Neural progenitor cell (in vitro differentiated cells): ENCODE measurements at regions not wholly inside any gene's neighbourhood (a gene's known extent, or its start where the extent isn't known, plus 50 kb on each side); places are given as distances from the start of the nearest gene placed in this dataset.

ENCODE experiments used
- DNase-seq: peaks from one replicate; pipeline ENCODE4 v3.0.0-alpha.2; 2016; ENCODE audit warnings: low spot score
- H2AFZ ChIP-seq: fragments of 200-600 bp; sonication (generic); replicated peaks from 2 replicates; pipeline ENCODE4 v1.6.1; 2016; ENCODE audit warnings: antibody characterized with exemption
- H3F3A ChIP-seq: fragments of 200-600 bp; sonication (generic); 2 replicates; pipeline ENCODE4 v1.6.1; 2016; ENCODE audit warnings: antibody characterized with exemption, low read depth
- H3K27ac ChIP-seq: fragments of 200-600 bp; sonication (generic); 2 replicates; pipeline ENCODE4 v1.5.1; 2016; ENCODE audit warnings: mild to moderate bottlenecking
- H3K27me3 ChIP-seq: fragments of 200-600 bp; sonication (generic); 2 replicates; pipeline ENCODE4 v1.6.1; 2016; ENCODE audit warnings: mild to moderate bottlenecking, moderate library complexity
- H3K36me3 ChIP-seq: fragments of 200-600 bp; sonication (generic); 2 replicates; pipeline ENCODE4 v1.5.1; 2016
- H3K4me1 ChIP-seq: fragments of 200-600 bp; sonication (generic); 2 replicates; pipeline ENCODE4 v1.6.1; 2016; ENCODE audit warnings: mixed run types
- H3K4me2 ChIP-seq: fragments of 200-600 bp; sonication (generic); 2 replicates; pipeline ENCODE4 v1.6.1; 2016
- H3K4me3 ChIP-seq: fragments of 200-600 bp; sonication (generic); 2 replicates; pipeline ENCODE4 v1.5.1; 2016
- H3K79me2 ChIP-seq: fragments of 200-600 bp; sonication (generic); 2 replicates; pipeline ENCODE4 v1.6.1; 2016; ENCODE audit warnings: low read depth
- H3K9ac ChIP-seq: fragments of 200-600 bp; sonication (generic); 2 replicates; pipeline ENCODE4 v1.6.1; 2016
- H3K9me3 ChIP-seq: fragments of 200-600 bp; sonication (generic); 2 replicates; pipeline ENCODE4 v1.5.1; 2016; ENCODE audit warnings: low read depth
- H4K20me1 ChIP-seq: fragments of 200-600 bp; sonication (generic); 2 replicates; pipeline ENCODE4 v1.6.1; 2016; ENCODE audit warnings: low read depth
- H3K27ac Mint-ChIP-seq: 3 replicates; pipeline ENCODE4 v1.8.0; 2021; ENCODE audit warnings: mixed read lengths
- H3K27me3 Mint-ChIP-seq: 2 replicates; pipeline ENCODE4 v1.8.0; 2022; ENCODE audit warnings: low read depth, mild to moderate bottlenecking, inconsistent platforms, moderate library complexity, mixed read lengths; ENCODE audit not compliant: insufficient read depth
- H3K36me3 Mint-ChIP-seq: 3 replicates; pipeline ENCODE4 v1.8.0; 2021; ENCODE audit warnings: mixed read lengths
- H3K4me1 Mint-ChIP-seq: 3 replicates; pipeline ENCODE4 v1.8.0; 2021; ENCODE audit warnings: mixed read lengths
- H3K4me3 Mint-ChIP-seq: 3 replicates; pipeline ENCODE4 v1.8.0; 2021; ENCODE audit warnings: mild to moderate bottlenecking, moderate library complexity, mixed read lengths
- H3K9me3 Mint-ChIP-seq: 3 replicates; pipeline ENCODE4 v1.8.0; 2020; ENCODE audit warnings: mixed read lengths
- CTCF ChIP-seq: fragments of 200-600 bp; sonication (generic); IDR thresholded peaks from 2 replicates; pipeline ENCODE4 v1.5.1; 2017; ENCODE audit warnings: antibody characterized with exemption, mild to moderate bottlenecking
- EZH2 ChIP-seq: fragments of 200-600 bp; sonication (generic); IDR thresholded peaks from 2 replicates; pipeline ENCODE4 v1.6.1; 2017; ENCODE audit warnings: antibody characterized with exemption, mild to moderate bottlenecking, moderate library complexity
- EZH2phosphoT487 ChIP-seq: fragments of 200-600 bp; sonication (generic); IDR thresholded peaks from 2 replicates; pipeline ENCODE4 v1.6.1; 2017; ENCODE audit warnings: antibody characterized with exemption

DNA sequence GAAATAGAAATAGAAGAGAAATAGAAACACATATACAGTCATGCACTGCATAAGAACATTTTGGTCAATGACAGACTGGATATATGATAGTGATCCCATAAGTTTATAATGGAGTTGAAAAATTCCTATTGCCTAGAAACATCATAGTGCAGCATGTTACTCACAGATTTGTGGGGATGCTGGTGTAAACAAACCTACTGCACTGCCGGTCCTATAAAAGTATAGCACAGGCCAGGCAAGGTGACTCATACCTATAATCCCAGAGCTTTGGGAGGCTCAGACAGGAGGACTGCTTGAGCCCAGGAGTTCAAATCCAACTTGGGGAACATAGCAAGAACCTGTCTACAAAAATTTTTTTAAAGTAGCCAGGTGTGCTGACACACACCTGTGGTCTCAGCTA is 240.6 kb upstream of the MAP3K1 start:
- H4K20me1 ChIP-seq = no peaks in the 10 kb centered on the region
- no peak overlapping the region for H3K27ac Mint-ChIP-seq
- no peak overlapping the region for H3K4me3 ChIP-seq
- DNase-seq = no peak
- no peaks in the 10 kb centered on the region for H3K36me3 Mint-ChIP-seq
- H3K4me3 Mint-ChIP-seq = no peak overlapping the region
- no peaks in the 10 kb centered on the region for H3K36me3 ChIP-seq
- H3K4me2 ChIP-seq = no peak overlapping the region
- no peaks in the 10 kb centered on the region for H3K9me3 Mint-ChIP-seq
- no peaks in the 10 kb centered on the region for H3K27me3 ChIP-seq
- H3K9ac ChIP-seq = no peak overlapping the region
- H3K27me3 Mint-ChIP-seq = peaks cover 4% of the 10 kb centered on the region
- no peaks in the 10 kb centered on the region for H3K4me1 Mint-ChIP-seq
- TF ChIP-seq EZH2phosphoT487 (no peak), EZH2 (no peak), CTCF (no peak)
- H3F3A ChIP-seq = no peaks in the 10 kb centered on the region
- H3K9me3 ChIP-seq = no peaks in the 10 kb centered on the region
- H2AFZ ChIP-seq = no peak overlapping the region
- no peaks in the 10 kb centered on the region for H3K4me1 ChIP-seq
- no peak overlapping the region for H3K27ac ChIP-seq
- no peaks in the 10 kb centered on the region for H3K79me2 ChIP-seq

DNA sequence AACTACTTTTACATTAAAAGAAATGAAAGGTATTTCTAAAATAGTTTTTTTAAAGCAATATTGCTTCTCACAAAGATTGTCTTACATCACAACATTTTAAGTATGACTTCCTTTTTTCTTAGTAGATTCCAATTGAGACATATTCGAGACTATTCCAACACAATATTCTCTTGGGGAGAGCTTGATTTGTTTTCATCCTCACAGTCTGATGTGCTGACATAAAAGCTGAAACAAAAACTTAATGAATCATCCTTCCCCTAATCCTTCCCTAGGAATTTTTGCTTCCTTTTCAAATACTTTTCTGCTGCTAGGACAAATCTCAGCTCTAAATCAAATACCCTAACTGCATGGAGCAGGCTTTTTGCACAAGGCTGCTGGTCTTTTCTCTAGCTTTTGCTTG is 245.8 kb upstream of the MAP3K1 start:
- H3K36me3 Mint-ChIP-seq = no peaks in the 10 kb centered on the region

DNA sequence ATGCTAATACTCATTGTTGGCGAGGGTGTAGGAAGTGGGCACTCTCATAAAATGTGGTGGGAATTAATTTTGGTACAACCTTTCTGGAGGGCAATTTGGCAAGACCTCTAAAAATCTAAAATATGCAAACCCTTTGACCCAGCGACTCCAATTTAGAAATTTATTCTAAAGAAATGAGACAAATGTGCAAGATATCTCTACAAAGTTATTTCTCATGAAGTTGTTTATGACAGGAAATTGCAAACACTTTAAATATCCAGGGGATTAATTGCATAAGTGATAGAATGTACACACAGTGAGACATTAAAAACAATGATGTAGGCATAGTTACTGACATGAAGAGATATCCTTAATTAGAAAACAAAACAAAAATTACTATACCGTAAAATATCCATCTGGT is 246.3 kb upstream of the MAP3K1 start:
- Histone ChIP-seq H3F3A (no peaks in the 10 kb centered on the region), H3K4me1 (no peaks in the 10 kb centered on the region), H3K9me3 (no peaks in the 10 kb centered on the region), H3K4me3 (no peak overlapping the region), H3K9ac (no peak overlapping the region), H3K36me3 (no peaks in the 10 kb centered on the region), H3K27ac (no peak overlapping the region), H4K20me1 (no peaks in the 10 kb centered on the region), H3K4me2 (no peak overlapping the region), H3K27me3 (no peaks in the 10 kb centered on the region), H2AFZ (no peak overlapping the region), H3K79me2 (no peaks in the 10 kb centered on the region)
- DNase-seq = no peak
- H3K27me3 Mint-ChIP-seq = peaks cover 3% of the 10 kb centered on the region
- no peaks in the 10 kb centered on the region for H3K9me3 Mint-ChIP-seq
- no peak overlapping the region for H3K27ac Mint-ChIP-seq
- TF ChIP-seq EZH2phosphoT487 (no peak), CTCF (no peak), EZH2 (no peak)
- no peak overlapping the region for H3K4me3 Mint-ChIP-seq
- no peaks in the 10 kb centered on the region for H3K36me3 Mint-ChIP-seq
- H3K4me1 Mint-ChIP-seq = no peaks in the 10 kb centered on the region

More for the DNA sequence above, 245.8 kb upstream of the MAP3K1 start:
- H3K27ac ChIP-seq = no peak overlapping the region
- no peak overlapping the region for H2AFZ ChIP-seq
- H3K4me3 ChIP-seq = no peak overlapping the region
- H3K79me2 ChIP-seq = no peaks in the 10 kb centered on the region
- no peaks in the 10 kb centered on the region for H3K9me3 ChIP-seq
- no peak for DNase-seq
- H3K4me1 ChIP-seq = no peaks in the 10 kb centered on the region
- no peak overlapping the region for H3K4me3 Mint-ChIP-seq
- no peak overlapping the region for H3K9ac ChIP-seq
- H3K27ac Mint-ChIP-seq = no peak overlapping the region
- no peaks in the 10 kb centered on the region for H3F3A ChIP-seq
- H3K9me3 Mint-ChIP-seq = no peaks in the 10 kb centered on the region
- H3K27me3 ChIP-seq = no peaks in the 10 kb centered on the region
- H3K27me3 Mint-ChIP-seq = peaks cover 3% of the 10 kb centered on the region
- no peaks in the 10 kb centered on the region for H3K36me3 ChIP-seq
- TF ChIP-seq EZH2 = no peak
- TF ChIP-seq EZH2phosphoT487 = no peak
- no peak for TF ChIP-seq CTCF
- H3K4me1 Mint-ChIP-seq = no peaks in the 10 kb centered on the region
- H3K4me2 ChIP-seq = no peak overlapping the region
- H4K20me1 ChIP-seq = no peaks in the 10 kb centered on the region

GRCh38 chr5:56567278-56567677 is 248.1 kb upstream of the MAP3K1 start:
- no peaks in the 10 kb centered on the region for H3K4me1 ChIP-seq
- no peak for DNase-seq
- no peaks in the 10 kb centered on the region for H3K79me2 ChIP-seq
- no peaks in the 10 kb centered on the region for H3K9me3 Mint-ChIP-seq
- no peak overlapping the region for H2AFZ ChIP-seq
- TF ChIP-seq CTCF = no peak
- TF ChIP-seq EZH2 = no peak
- TF ChIP-seq EZH2phosphoT487 = no peak
- H3K9ac ChIP-seq = no peak overlapping the region
- H3K4me1 Mint-ChIP-seq = no peaks in the 10 kb centered on the region
- no peaks in the 10 kb centered on the region for H3F3A ChIP-seq
- peaks cover 3% of the 10 kb centered on the region for H3K27me3 Mint-ChIP-seq
- no peak overlapping the region for H3K4me3 Mint-ChIP-seq
- H4K20me1 ChIP-seq = no peaks in the 10 kb centered on the region
- no peak overlapping the region for H3K27ac Mint-ChIP-seq
- H3K27me3 ChIP-seq = no peaks in the 10 kb centered on the region
- H3K36me3 Mint-ChIP-seq = no peaks in the 10 kb centered on the region
- H3K4me2 ChIP-seq = no peak overlapping the region
- no peak overlapping the region for H3K4me3 ChIP-seq
- no peak overlapping the region for H3K27ac ChIP-seq
- no peaks in the 10 kb centered on the region for H3K9me3 ChIP-seq
- H3K36me3 ChIP-seq = no peaks in the 10 kb centered on the region
